A204.1 (cell line): ENCODE measurements at regions not wholly inside any gene's neighbourhood (a gene's known extent, or its start where the extent isn't known, plus 50 kb on each side); places are given as distances from the start of the nearest gene placed in this dataset.
"Not testable (repeated sequence)": the region's sequence is repeated elsewhere in the genome, so short reads cannot be mapped to it uniquely, and the experiment has no call there.

ENCODE experiments used
- FAIRE-seq: peaks from 2 replicates; lab custom pipeline; 2012; peaks lifted over from hg19 to GRCh38; lab: Jason Lieb, UNC

GRCh38 chr16:26721957-26722356 is 344.8 kb upstream of the C16orf82 start:
- not testable (repeated sequence) for FAIRE-seq

GRCh38 chr16:26724189-26724588 is 342.5 kb upstream of the C16orf82 start:
- no peak for FAIRE-seq

- FAIRE-seq = no peak
Observed at GRCh38 chr16:26727848-26728247, 338.9 kb upstream of the C16orf82 start.

DNA sequence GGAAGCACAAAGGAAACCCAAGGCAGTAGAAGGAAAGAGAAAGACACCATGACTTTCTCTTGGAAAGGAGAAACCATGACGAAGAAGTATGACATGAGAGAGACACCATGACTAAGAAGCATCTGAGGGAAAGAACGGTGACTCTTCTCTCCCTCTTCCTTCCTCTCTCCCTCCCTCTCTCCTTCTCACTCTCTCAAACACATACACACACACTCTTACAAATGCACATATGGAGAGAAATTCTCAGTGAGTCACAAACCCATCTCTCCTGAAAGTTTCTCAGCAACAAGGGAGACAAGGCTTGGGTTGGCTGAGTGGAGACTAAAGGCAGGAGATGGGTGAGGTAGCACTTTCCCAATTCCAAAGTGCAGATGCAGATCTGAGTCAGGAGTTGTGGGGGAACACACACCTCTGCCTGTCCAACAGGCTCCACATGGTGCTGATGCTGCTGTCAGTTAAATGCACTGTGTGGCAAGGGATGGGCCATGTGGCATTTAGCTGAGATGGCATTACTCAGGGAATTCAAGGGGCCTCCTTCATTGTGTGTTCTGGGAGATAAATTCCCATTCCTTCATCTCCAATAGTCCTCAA is 336.7 kb upstream of the C16orf82 start:
- FAIRE-seq = no peak

GRCh38 chr16:26731729-26732128 is 335.0 kb upstream of the C16orf82 start:
- no peak for FAIRE-seq

GRCh38 chr16:26733710-26734109 is 333.0 kb upstream of the C16orf82 start:
- FAIRE-seq = no peak

DNA sequence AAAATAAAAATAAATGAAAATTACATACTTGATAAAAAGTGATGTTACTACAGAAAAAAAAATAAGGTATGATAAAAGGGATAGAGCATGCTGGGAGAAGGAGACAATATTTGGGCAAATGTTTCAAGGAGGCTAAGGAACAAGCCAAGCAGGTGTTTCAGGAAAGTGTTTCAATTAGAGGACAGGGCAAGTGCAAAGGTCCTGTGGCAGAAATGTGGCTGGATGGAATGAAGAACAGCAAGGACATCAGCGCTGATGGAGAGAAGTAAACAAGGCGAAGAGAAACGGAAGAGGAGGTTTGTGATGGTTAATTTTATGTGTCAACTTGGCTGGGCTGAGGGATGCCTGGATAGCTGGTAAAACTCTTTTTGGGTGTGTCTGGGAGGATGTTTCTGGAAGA is 331.2 kb upstream of the C16orf82 start:
- FAIRE-seq = no peak

DNA sequence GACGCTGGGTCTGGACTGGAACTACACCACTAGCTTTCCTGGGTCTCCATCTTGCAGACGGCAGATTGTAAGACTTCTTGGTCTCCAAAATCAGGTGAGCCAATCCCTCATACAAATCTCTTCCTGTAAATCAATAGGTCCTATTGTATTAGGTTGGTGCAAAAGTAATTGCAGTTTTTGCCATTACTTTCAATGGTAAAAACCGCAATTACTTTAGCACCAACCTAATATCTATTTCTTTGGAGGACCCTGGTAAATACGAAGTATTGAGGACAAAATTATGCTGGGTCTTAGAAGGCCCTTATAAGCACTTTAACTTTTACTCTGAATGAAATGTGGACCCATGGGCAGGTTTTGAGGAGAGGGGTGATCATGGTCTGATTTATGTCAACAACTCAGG is 330.6 kb upstream of the C16orf82 start:
- no peak for FAIRE-seq

GRCh38 chr16:26740771-26741170 is 326.0 kb upstream of the C16orf82 start:
- no peak for FAIRE-seq

- FAIRE-seq = no peak
Observed at GRCh38 chr16:26742040-26742439, 324.7 kb upstream of the C16orf82 start.

DNA sequence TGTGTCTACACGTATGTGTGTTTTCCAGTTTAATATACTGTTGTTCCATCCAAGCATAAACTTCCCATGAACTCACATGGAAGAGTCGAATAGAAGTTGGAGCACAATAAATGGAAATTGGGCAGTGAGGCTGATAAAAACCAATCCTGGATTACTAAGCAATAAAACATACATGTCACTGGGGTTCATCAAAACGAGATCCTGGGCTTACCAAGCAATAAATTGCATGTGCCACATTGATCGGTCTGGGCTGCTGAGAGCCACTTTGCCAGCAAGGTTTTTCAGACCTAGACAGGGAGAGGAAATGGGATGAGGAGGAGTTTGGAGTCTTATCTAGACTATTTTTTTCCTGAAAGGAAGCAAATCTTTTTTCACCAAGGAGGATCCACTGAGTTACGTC is 322.3 kb upstream of the C16orf82 start:
- no peak for FAIRE-seq

GRCh38 chr16:26747760-26748159 is 319.0 kb upstream of the C16orf82 start:
- FAIRE-seq = no peak

DNA sequence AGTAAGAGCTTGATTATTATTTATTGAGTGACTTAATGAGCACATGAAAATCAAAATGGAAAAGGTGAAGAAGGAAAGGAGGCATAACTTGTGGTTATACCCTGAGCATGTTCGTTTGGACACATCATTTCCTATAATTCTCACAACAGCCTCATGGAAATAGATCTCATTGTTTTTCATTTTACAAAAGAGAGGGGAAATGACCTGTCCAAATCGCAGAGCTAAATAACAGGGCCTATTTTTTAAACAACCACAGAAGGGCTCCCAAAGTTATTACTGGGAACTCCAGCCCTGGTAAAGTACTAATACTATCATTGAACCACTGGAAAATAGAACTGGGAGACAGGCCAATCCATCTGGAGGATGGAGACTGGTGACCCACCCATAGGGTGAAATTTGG is 317.7 kb upstream of the C16orf82 start:
- FAIRE-seq = no peak

GRCh38 chr16:26752166-26752565 is 314.6 kb upstream of the C16orf82 start:
- FAIRE-seq = no peak

DNA sequence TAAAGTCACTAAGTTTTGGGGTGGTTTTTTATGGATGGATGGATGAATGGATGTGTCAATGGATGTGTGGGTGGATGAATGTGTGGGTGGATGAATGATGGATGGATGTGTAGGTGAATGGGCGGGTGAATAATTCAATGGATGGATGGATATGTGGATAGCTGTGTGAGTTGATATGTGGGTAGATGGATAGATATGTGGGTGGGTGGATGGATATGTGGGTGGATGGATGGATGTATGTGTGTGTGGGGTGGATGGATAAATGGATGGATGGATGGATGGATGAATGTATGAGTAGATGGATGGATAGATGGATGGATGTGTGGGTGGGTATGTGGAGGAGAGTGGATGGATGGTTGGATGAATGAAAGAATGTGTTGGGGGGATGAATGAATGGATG is 310.1 kb upstream of the C16orf82 start:
- FAIRE-seq = no peak

DNA sequence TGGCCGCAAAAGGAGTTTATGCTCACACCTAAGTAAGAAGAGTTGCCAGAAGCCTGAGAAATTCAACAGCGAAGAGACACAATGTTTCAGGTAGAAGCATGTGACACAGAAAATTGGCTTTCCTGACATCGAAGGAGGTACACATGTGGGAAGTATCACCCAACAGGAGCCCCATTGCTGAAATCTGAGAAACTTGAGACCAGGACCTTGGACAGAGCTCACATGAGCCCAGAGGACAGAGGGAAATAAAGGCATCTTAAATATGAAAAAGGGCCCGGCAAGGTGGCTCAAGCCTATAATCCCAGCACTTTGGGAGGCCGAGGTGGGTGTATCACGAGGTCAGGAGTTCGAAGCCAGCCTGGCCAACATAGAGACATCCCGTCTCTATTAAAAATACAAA is 304.1 kb upstream of the C16orf82 start:
- no peak for FAIRE-seq

- FAIRE-seq = no peak
Observed at GRCh38 chr16:26765087-26765486, 301.6 kb upstream of the C16orf82 start.

DNA sequence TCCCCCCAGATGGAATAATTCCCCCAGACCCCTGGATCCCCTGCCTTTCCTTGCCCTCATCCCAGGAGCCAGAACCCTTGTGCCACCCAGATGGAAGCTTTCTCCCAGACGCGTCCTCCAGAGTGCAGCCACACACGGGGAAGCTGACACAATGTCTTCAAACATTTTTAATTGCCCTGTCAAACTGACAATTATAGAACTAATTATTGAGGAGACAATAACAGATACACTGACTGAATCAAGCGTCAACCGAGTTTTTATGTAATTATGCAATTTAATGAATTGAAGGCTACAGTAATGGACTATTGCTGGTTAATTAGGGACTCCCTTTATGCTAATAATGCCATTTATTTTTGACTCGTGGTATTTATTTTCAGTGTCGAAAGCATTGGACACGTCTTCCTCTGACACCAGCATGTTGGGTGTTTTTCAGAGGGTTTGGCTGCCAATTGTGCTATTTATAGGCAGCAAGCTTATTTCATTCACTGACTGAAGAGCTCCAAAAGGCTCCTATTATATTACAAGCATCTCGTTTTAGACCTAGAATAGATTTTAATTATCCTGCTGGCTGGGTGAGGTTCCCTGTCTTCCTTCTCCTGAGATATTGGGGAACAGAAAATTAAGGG is 298.2 kb upstream of the C16orf82 start:
- FAIRE-seq = no peak

DNA sequence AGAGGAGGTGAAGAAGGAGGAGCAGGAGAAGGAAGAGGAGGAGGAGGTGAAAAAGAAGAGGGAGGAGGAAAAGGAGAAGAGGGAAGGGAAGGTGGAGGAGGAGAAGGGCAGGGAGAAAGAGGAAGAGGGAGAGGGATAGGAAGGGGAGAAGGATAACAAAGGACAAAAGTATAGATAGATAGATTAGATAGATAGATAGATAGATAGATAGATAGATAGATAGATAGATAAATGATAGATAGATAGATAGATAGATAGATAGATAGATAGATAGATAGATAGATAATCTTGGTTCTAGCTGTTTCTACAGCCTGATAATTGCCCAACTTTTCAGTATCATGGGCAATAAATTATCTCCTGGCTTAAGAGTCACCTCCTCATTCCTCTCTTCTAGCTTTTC is 296.2 kb upstream of the C16orf82 start:
- FAIRE-seq = no peak

GRCh38 chr16:26772503-26772902 is 294.2 kb upstream of the C16orf82 start:
- FAIRE-seq = no peak

GRCh38 chr16:26777821-26778220 is 288.9 kb upstream of the C16orf82 start:
- no peak for FAIRE-seq

- FAIRE-seq = no peak
Observed at GRCh38 chr16:26787924-26788323, 278.8 kb upstream of the C16orf82 start.

DNA sequence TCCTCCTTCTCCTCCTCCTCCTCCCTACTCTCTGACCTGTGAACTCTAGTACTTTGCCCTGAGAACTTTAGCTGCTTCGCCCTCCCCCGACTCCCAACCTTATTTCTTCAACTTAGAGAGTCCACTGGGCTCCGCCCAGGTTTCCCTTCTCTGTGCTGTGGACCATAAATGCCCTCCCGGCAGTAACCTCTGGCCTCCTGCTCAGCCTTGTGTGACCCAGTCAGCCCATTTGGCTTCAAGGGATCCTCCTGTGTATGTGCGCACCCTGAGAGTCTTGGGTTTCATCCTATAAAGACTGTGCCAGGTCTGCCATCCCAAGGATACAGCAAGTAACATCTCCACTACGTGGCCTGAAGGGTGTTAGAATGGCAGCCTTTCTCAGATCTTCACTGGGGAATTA is 275.6 kb upstream of the C16orf82 start:
- no peak for FAIRE-seq

DNA sequence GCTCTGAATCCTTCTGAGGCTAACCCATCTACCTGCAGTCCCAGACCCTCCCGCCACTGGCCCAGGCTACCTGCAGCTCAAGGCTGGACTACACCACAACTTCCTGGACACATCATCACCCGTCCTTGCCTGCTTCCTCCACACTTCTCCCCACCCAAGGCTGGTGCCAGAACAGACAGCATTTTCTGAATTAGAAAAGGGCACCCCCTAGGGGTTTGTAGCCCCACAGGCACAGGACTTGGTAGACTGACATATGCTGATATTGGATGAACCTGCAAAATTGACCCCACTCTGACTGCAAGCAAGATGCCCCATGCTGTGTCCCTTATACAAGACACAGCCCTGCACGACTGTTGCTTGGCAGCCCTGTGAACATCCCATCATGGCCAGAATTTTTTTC is 271.5 kb upstream of the C16orf82 start:
- no peak for FAIRE-seq

GRCh38 chr16:26801628-26802027 is 265.1 kb upstream of the C16orf82 start:
- FAIRE-seq = no peak
